HG02678 (cell line): ENCODE measurements at regions not wholly inside any gene's neighbourhood (a gene's known extent, or its start where the extent isn't known, plus 50 kb on each side); places are given as distances from the start of the nearest gene placed in this dataset.
"Not testable (repeated sequence)": the region's sequence is repeated elsewhere in the genome, so short reads cannot be mapped to it uniquely, and the experiment has no call there.

ENCODE experiments used
- ATAC-seq: cut with Tn5 transposase; IDR thresholded peaks from one replicate; pipeline ENCODE4 v1.9.1; 2021; ENCODE audit warnings: mild to moderate bottlenecking, moderate library complexity; ENCODE audit not compliant: unreplicated experiment

GRCh38 chr6:169019727-169020491, 233.7 kb downstream of the THBS2 start:
- no peak for ATAC-seq

GRCh38 chr6:169019111-169019510, 234.5 kb downstream of the THBS2 start:
- no peak for ATAC-seq

- no peak for ATAC-seq
These were observed 236.9 kb downstream of the THBS2 start for GRCh38 chr6:169016758-169017157.

GRCh38 chr6:169014211-169015197, 239.1 kb downstream of the THBS2 start:
- no peak for ATAC-seq

GRCh38 chr6:169009628-169010027, 244.0 kb downstream of the THBS2 start:
- ATAC-seq, result no peak

- ATAC-seq, result no peak
These were observed 244.9 kb downstream of the THBS2 start for GRCh38 chr6:169008641-169009257.

- no peak for ATAC-seq
These were observed 248.5 kb downstream of the THBS2 start for GRCh38 chr6:169005166-169005565.

GRCh38 chr6:169000022-169000421, 253.6 kb downstream of the THBS2 start:
- ATAC-seq, result no peak

GRCh38 chr6:168999392-168999791, 254.3 kb downstream of the THBS2 start:
- no peak for ATAC-seq

- ATAC-seq, result no peak
These were observed 257.4 kb downstream of the THBS2 start for GRCh38 chr6:168996356-168996625.

- ATAC-seq, result no peak
These were observed 257.9 kb downstream of the THBS2 start for GRCh38 chr6:168995526-168996355.

GRCh38 chr6:168994956-168995355, 258.7 kb downstream of the THBS2 start:
- ATAC-seq, result no peak

GRCh38 chr6:168992446-168993144, 261.1 kb downstream of the THBS2 start:
- ATAC-seq, result no peak

GRCh38 chr6:168991695-168992094, 262.0 kb downstream of the THBS2 start:
- not testable (repeated sequence) for ATAC-seq

- no peak for ATAC-seq
These were observed 263.5 kb downstream of the THBS2 start for GRCh38 chr6:168990019-168990751.

- no peak for ATAC-seq
These were observed 264.2 kb downstream of the THBS2 start for GRCh38 chr6:168989421-168989820.

- ATAC-seq, result no peak
These were observed 264.8 kb downstream of the THBS2 start for GRCh38 chr6:168988801-168989200.

GRCh38 chr6:168988280-168988679, 265.4 kb downstream of the THBS2 start:
- ATAC-seq, result no peak

GRCh38 chr6:168985705-168986104, 267.9 kb downstream of the THBS2 start:
- no peak for ATAC-seq
